ENCODE measurements at regions not wholly inside any gene's neighbourhood (a gene's known extent, or its start where the extent isn't known, plus 50 kb on each side); places are given as distances from the start of the nearest gene placed in this dataset.

GRCh38 chr3:27637346-27637995 is 84.7 kb downstream of the EOMES start:
- no peak for TF ChIP-seq RAD21 (IDR thresholded peaks at IDR 0.05; ENCODE audit: low read depth)
- TF ChIP-seq CTCF (IDR thresholded peaks at IDR 0.05 in 2 of 3, conservative IDR thresholded peaks at IDR 0.05 in 1 of 3; ENCODE audit: borderline replicate concordance in 1 of 3, insufficient read depth in 1 of 3, low read depth in 2 of 3, low read length in 2 of 3) = no peak
- no peak for TF ChIP-seq YY1 (IDR thresholded peaks at IDR 0.05; ENCODE audit: extremely low read depth, insufficient replicate concordance, low read depth, low read length)
- TF ChIP-seq CBX3 (IDR thresholded peaks at IDR 0.05; ENCODE audit: low read depth) = no peak
- TF ChIP-seq REST (IDR thresholded peaks at IDR 0.05; ENCODE audit: low read depth) = no peak
- TF ChIP-seq POLR2A (IDR thresholded peaks at IDR 0.05; ENCODE audit: borderline replicate concordance, extremely low read depth, insufficient read depth, insufficient read length) = no peak
